HUES64 (cell line): ENCODE measurements at regions not wholly inside any gene's neighbourhood (a gene's known extent, or its start where the extent isn't known, plus 50 kb on each side); places are given as distances from the start of the nearest gene placed in this dataset.

Experiments used
- H3K27ac ChIP-seq: 2 replicates; pipeline ENCODE4 v1.7.0; 2013; ENCODE audit warnings: low read depth, low read length, inconsistent platforms
- H3K27me3 ChIP-seq: 2 replicates; pipeline ENCODE4 v1.6.1; 2013; ENCODE audit warnings: mild to moderate bottlenecking, low read length; ENCODE audit not compliant: insufficient read depth
- H3K36me3 ChIP-seq: 2 replicates; pipeline ENCODE4 v1.6.1; 2013; ENCODE audit warnings: mild to moderate bottlenecking, low read length; ENCODE audit not compliant: insufficient read depth
- H3K4me1 ChIP-seq: 2 replicates; pipeline ENCODE4 v1.6.1; 2013; ENCODE audit warnings: mild to moderate bottlenecking, low read length, moderate library complexity; ENCODE audit not compliant: insufficient read depth
- H3K4me3 ChIP-seq: 2 replicates; pipeline ENCODE4 v1.5.1; 2013; ENCODE audit warnings: mild to moderate bottlenecking, low read length, moderate library complexity
- H3K9ac ChIP-seq: 2 replicates; pipeline ENCODE4 v1.6.1; 2013; ENCODE audit warnings: mild to moderate bottlenecking, low read depth, low read length
- H3K9me3 ChIP-seq: 2 replicates; pipeline ENCODE4 v1.6.1; 2013; ENCODE audit warnings: low read depth, low read length; ENCODE audit not compliant: insufficient read depth
- WGBS: fragments of 150-250, 120-280 bp; methylation state at CpG from one replicate; pipeline ENCODE4 v1.1.7; 2013; ENCODE audit warnings: missing lambda C conversion rate; 5-methylcytosine and 5-hydroxymethylcytosine counted together

DNA sequence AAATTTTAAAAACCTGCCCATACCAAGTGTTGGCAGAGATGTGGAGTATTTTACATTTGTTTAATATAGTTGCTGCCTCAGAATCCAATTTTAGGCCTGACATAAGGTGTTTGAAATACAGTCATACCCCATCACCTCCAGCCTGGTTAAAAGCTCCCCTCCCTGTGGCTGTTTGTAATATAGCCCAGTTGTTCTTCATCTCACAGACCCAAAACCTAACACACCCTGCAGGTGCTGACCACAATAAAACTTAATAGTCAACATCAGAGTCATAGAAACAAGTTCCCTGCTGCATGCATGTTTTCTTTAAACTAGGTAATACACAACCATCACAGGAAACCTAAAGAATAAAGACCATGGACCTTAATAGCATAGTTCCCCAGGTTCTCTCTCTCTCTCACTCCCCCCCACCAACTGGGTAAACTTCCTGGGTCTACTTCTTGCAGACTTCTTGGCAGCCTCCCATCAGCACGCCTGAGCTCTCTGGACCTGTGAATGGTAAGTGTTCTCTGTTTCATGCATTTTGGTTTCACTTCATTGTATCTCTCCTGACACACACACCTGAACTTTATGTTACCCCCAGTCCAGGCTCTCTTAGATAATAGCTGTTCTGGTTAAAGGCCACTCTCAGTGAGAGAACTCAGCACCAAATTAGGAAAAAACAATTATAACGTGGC, 1369.9 kb downstream of the EFNB2 start:
- H3K9ac ChIP-seq: no peak overlapping the region
- WGBS: 94% methylated on average over 2 of the region's 2 CpGs
- H3K36me3 ChIP-seq: no peaks in the 10 kb centered on the region
- no peaks in the 10 kb centered on the region for H3K9me3 ChIP-seq
- H3K27ac ChIP-seq: no peak overlapping the region
- no peaks in the 10 kb centered on the region for H3K27me3 ChIP-seq
- H3K4me1 ChIP-seq: no peaks in the 10 kb centered on the region
- H3K4me3 ChIP-seq: no peak overlapping the region

DNA sequence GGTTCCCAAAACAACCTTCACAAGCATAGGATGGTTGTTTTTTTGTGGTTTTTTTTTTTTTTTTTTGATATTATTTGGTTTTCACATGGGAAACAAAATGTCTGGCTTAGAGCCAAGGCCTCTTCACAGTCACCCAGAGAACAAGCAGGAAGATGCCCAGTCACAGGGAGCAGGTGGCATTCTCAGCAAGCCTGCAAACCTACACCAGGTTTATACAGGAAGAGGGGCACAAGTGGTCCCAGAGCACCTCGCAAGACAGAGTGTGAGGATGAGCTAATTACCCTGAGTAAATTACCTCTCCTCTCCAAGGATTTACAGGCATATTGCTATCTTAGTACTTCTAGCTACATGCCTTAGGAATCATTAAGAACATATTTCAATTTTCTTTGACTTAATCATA, 1375.6 kb downstream of the EFNB2 start:
- H3K4me1 ChIP-seq: no peaks in the 10 kb centered on the region
- no peak overlapping the region for H3K27ac ChIP-seq
- H3K4me3 ChIP-seq: no peak overlapping the region
- no peaks in the 10 kb centered on the region for H3K36me3 ChIP-seq
- WGBS: 100% methylated on average over 1 of the region's 1 CpG
- H3K9ac ChIP-seq: no peak overlapping the region
- no peaks in the 10 kb centered on the region for H3K27me3 ChIP-seq
- H3K9me3 ChIP-seq: no peaks in the 10 kb centered on the region

DNA sequence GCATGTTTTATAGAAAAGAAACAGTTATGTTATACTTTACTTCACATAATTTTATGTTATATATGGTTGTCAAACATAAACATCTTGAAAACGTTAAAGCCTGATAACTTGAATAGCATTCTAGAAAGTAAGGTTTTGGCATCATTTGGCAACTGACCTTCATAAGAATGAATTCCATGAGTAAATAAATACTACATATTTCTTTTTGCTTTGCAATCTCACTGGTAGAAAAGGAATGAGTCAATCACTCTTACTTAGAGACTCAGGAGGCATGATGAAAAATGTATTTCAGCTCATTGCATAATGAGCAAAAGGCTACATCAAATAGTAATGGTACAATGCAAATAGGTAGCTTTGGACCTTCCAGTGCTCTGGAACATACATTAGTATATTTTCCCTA, 1381.9 kb downstream of the EFNB2 start:
- H3K9ac ChIP-seq: no peak overlapping the region
- H3K9me3 ChIP-seq: no peaks in the 10 kb centered on the region
- no peaks in the 10 kb centered on the region for H3K27me3 ChIP-seq
- H3K4me1 ChIP-seq: no peaks in the 10 kb centered on the region
- H3K27ac ChIP-seq: no peak overlapping the region
- H3K36me3 ChIP-seq: no peaks in the 10 kb centered on the region
- H3K4me3 ChIP-seq: no peak overlapping the region
- WGBS: no CpG with 5 or more reads among the region's 1 CpG

DNA sequence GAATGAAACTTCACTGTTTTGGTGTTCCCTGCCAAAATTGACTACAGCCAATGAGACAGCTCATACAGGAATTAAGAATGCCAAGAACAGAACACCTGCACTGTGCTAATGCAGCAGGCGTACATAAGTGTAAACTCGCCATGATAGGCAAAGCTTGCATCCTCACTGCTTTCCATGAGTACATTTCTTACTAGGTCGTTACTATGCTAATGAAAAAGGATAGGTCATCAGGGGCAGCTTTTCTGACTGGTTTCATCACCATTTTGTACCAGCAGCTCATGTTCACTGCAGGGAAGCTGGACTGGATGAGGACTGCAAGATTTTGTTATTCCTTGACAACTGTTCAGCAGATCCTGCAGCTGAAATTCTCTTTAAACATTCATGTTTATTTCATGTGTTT, 1383.8 kb downstream of the EFNB2 start:
- Histone ChIP-seq H3K4me3 (no peak overlapping the region), H3K9me3 (no peaks in the 10 kb centered on the region), H3K4me1 (no peaks in the 10 kb centered on the region), H3K27ac (no peak overlapping the region), H3K9ac (no peak overlapping the region), H3K27me3 (no peaks in the 10 kb centered on the region), H3K36me3 (no peaks in the 10 kb centered on the region)
- WGBS: 91% methylated on average over 3 of the region's 3 CpGs

DNA sequence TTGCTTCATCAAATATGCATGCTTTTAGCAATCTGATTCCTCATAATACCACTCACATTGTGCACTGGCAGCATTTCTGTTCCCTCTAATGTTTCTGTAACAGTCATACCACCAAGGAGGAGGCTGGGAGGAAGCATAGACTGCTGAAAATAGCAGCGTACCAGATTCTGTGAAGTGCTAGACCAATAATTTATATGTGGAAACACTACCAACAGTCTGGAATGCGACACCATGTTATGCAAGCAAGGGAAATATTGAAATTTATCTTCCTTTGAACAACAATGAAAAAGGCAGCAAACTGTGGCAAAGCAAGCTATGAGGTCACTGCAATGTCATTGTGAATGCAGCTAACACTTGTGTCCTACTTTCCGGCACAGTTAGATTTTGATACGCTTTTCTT, 1388.0 kb downstream of the EFNB2 start:
- WGBS: 86% methylated on average over 3 of the region's 4 CpGs

DNA sequence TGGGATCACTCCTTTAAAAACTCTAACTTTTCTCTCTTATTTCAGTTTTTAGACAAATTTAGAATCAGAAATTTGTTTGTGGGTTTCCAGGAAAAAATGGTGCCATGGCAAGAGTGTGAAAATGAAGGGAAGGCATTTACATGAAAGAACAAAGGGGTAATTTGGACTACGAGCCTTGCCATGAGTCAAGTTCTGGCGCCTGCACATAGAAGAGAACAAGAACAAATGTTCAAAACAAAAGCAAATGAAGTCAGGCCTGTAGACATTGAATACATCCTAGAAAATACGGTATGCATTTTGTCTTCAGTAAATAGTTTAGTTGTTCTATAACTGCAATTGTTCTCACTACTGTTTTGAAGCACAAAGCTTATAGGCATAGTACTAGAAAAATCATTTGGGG, 1390.5 kb downstream of the EFNB2 start:
- Histone ChIP-seq H3K27ac (no peak overlapping the region), H3K4me3 (no peak overlapping the region), H3K9ac (no peak overlapping the region), H3K9me3 (no peaks in the 10 kb centered on the region), H3K4me1 (no peaks in the 10 kb centered on the region), H3K27me3 (no peaks in the 10 kb centered on the region), H3K36me3 (no peaks in the 10 kb centered on the region)
- 97% methylated on average over 3 of the region's 3 CpGs for WGBS

More for the DNA sequence above, 1388.0 kb downstream of the EFNB2 start:
- no peak overlapping the region for H3K4me3 ChIP-seq
- H3K4me1 ChIP-seq: no peaks in the 10 kb centered on the region
- no peaks in the 10 kb centered on the region for H3K36me3 ChIP-seq
- H3K9me3 ChIP-seq: no peaks in the 10 kb centered on the region
- H3K9ac ChIP-seq: no peak overlapping the region
- no peak overlapping the region for H3K27ac ChIP-seq
- H3K27me3 ChIP-seq: no peaks in the 10 kb centered on the region

DNA sequence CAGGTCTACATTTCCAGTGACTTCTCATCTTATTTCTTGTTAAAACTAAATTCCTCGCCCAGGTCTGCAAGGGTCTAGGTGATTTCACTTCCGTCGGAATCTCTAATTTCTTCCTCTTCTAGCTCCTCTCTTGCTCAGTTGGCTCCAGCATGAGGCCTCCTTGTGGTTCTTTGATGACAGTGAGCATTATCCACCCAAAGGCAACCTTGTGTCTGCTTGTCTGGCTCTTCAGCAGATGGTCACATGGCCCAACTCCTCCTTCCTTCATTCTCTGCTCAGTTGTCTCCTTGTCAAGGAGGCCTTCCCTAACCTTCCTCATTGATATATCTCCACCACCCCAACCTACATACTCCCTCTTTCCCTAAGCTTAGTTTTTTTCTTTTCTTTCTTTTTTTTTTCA, 1391.4 kb downstream of the EFNB2 start:
- whole genome bisulfite sequencing: 97% methylated on average over 3 of the region's 3 CpGs
- H3K27me3 ChIP-seq: no peaks in the 10 kb centered on the region
- H3K9me3 ChIP-seq: no peaks in the 10 kb centered on the region
- H3K27ac ChIP-seq: no peak overlapping the region
- H3K9ac ChIP-seq: no peak overlapping the region
- no peaks in the 10 kb centered on the region for H3K4me1 ChIP-seq
- H3K4me3 ChIP-seq: no peak overlapping the region
- H3K36me3 ChIP-seq: no peaks in the 10 kb centered on the region

DNA sequence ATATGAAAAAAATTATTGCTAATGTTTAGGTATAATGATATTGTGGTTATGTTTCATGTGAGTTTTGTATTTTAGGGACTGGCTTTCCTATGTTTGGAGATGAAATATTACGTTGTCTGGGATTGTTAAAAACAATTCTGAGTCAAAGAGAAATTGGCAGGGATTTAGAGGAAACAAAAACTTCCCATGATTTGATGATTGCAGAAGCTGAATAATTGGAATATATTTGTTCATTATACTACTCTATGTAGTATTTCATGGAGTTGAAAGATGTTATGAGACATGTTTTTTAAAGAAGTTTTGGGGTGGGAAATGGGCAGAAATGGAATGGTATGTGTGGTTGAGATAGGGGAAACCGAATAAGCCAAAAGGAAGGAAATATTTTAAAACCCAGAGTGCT, 1392.9 kb downstream of the EFNB2 start:
- no peak overlapping the region for H3K9ac ChIP-seq
- H3K4me3 ChIP-seq: no peak overlapping the region
- no peak overlapping the region for H3K27ac ChIP-seq
- no peaks in the 10 kb centered on the region for H3K9me3 ChIP-seq
- WGBS: 41% methylated on average over 2 of the region's 2 CpGs
- no peaks in the 10 kb centered on the region for H3K4me1 ChIP-seq
- no peaks in the 10 kb centered on the region for H3K36me3 ChIP-seq
- H3K27me3 ChIP-seq: no peaks in the 10 kb centered on the region

DNA sequence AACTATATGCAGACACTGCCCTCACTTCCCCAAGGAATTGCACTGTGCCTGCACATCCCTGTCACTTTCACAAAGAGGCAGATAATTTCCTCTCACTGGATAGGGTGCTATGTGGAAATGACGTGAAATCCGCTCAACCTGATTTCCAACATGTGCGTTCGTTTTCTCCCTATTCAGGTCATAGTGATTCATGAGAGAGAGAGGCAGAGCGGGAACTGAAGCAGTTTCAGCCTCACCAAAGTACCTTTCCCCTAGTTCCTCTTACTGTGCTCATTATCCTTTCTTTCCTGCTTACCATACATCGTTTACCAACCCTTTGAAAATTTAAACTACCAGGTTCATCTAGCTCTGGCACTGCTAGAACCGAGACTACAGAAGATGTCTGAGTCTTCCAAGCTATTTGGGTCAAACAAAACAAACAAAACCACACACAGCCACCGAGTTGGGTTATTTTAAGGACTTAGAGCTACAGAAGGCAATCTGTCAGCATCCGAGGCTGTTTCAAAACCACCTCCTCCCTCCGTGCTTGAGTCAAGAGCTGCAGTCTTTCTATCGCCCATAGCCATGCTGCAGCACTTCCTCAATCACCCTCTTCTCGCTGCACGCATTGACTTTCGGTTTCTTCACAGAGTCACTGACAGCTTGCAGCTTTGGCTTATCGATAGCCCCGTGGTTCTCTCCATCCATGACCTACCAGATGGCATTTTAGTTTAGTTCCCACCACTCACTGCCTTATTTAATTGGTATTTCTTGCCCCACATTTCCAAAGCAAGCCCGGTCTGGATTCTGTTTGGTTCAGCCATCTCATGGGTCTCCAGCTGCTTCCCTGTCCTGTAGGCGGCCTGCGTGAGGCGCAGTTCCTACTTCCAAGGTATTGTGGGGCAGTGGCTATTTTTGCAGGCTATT, 1395.8 kb downstream of the EFNB2 start:
- WGBS: 95% methylated on average over 20 of the region's 20 CpGs

DNA sequence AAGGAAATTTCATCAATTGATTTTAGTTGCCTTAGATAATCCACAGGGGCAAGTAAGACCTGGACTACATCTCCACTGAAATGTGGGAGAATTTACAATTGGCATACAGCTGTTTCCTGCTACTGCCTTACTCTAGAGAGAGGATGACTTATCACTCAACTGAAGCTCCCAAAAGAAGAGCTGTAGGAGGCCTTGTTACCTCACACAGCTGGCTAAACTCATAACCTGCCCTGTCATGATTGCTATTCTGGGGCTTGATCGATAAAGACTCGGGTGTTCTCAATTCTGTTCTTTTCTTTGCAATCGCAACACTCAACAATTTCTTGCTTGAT, 1396.4 kb downstream of the EFNB2 start:
- WGBS: 96% methylated on average over 3 of the region's 3 CpGs
- Histone ChIP-seq H3K27me3 (no peaks in the 10 kb centered on the region), H3K27ac (no peak overlapping the region), H3K4me1 (no peaks in the 10 kb centered on the region), H3K4me3 (no peak overlapping the region), H3K36me3 (no peaks in the 10 kb centered on the region), H3K9ac (no peak overlapping the region), H3K9me3 (no peaks in the 10 kb centered on the region)

More for the DNA sequence above, 1395.8 kb downstream of the EFNB2 start:
- H3K9me3 ChIP-seq: no peaks in the 10 kb centered on the region
- H3K36me3 ChIP-seq: no peaks in the 10 kb centered on the region
- no peaks in the 10 kb centered on the region for H3K4me1 ChIP-seq
- H3K27me3 ChIP-seq: no peaks in the 10 kb centered on the region
- no peak overlapping the region for H3K27ac ChIP-seq
- no peak overlapping the region for H3K9ac ChIP-seq
- no peak overlapping the region for H3K4me3 ChIP-seq

DNA sequence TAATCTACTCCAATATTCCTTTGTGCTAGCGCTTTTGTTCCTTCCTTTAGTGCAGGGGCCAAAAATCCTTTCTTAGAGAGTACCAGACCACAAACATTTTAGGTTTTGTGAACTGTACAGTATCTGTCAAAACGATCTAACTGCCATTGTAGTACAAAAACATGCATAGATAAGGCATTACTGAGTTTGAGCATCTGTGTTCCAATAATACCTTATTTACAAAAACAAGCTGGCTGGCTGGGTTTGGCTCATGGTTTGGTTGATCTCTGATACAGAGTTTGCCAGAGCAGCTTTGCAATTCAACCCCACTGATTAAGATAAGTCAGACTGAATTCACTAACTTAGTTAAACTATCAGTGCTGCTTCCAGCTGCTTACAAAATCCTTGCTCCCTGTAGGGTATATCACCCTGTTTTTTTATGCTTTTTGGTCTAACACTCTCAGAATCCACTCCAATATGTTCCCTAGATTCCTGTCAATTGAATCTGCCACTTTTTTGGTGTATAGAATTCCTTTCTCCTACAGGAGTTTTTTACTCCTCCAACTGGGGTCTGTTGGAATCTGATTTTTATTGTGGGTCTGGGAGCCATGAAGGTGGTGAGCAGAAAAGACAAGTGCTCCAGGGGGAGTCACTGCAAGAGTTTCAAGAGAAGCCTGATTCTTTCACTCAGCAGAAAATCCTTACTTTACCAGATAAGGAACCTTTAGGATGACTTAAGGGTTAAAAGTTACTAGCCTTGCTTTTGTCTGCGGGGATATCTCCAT, 1399.4 kb downstream of the EFNB2 start:
- no peak overlapping the region for H3K9ac ChIP-seq
- H3K36me3 ChIP-seq: no peaks in the 10 kb centered on the region
- H3K27me3 ChIP-seq: no peaks in the 10 kb centered on the region
- WGBS: 80% methylated on average over 2 of the region's 3 CpGs
- no peaks in the 10 kb centered on the region for H3K4me1 ChIP-seq
- no peak overlapping the region for H3K4me3 ChIP-seq
- H3K9me3 ChIP-seq: no peaks in the 10 kb centered on the region
- H3K27ac ChIP-seq: no peak overlapping the region
